WTC11 (cell line): ENCODE measurements at regions not wholly inside any gene's neighbourhood (a gene's known extent, or its start where the extent isn't known, plus 50 kb on each side); places are given as distances from the start of the nearest gene placed in this dataset.
"Not testable (repeated sequence)": the region's sequence is repeated elsewhere in the genome, so short reads cannot be mapped to it uniquely, and the experiment has no call there.

Experiments
- RELA ChIP-seq: sonication (generic); formaldehyde crosslinking; IDR thresholded peaks from 2 replicates; pipeline ENCODE4 v1.8.1; 2022; ENCODE audit warnings: missing genetic modification reagents, mild to moderate bottlenecking, borderline replicate concordance
- TCF7 ChIP-seq: sonication (generic); formaldehyde crosslinking; IDR thresholded peaks from 2 replicates; pipeline ENCODE4 v1.8.0; 2022; ENCODE audit warnings: mild to moderate bottlenecking, low read depth, missing genetic modification reagents, moderate library complexity
- ZNF263 ChIP-seq: sonication (generic); formaldehyde crosslinking; IDR thresholded peaks from 2 replicates; pipeline ENCODE4 v1.8.1; 2022; ENCODE audit warnings: low read depth, mild to moderate bottlenecking, moderate library complexity, missing genetic modification reagents
- TF ChIP-seq, protein P1 (sequence below): fragments of 200-600 bp; IDR thresholded peaks from 2 replicates; pipeline ENCODE4 v1.8.0; 2022; ENCODE audit warnings: antibody characterized with exemption
- TF ChIP-seq, protein P2 (sequence below): sonication (generic); formaldehyde crosslinking; IDR thresholded peaks from 2 replicates; pipeline ENCODE4 v1.8.0; 2022; ENCODE audit warnings: mild to moderate bottlenecking, missing genetic modification reagents
- TF ChIP-seq, protein P3 (sequence below): sonication (generic); formaldehyde crosslinking; IDR thresholded peaks from 2 replicates; pipeline ENCODE4 v1.8.1; 2022; ENCODE audit warnings: mild to moderate bottlenecking, missing genetic modification reagents, moderate library complexity, borderline replicate concordance

DNA sequence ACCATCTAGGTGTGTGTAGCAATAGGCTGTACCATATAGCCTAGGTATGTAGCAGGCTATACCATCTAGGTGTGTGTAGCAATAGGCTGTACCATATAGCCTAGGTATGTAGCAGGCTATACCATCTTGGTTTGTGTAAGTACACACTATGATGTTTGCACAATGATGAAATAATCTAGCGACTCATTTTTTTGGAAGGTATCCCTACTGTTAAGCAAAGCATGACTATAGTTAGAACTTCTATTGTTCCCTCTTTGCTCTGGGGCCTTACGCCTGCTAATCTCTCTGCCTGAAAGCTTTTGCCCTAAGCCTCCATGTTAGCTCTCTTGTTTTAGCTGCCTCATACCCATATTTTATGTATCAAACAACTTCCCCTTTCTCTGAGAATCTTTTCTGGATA lies 563.3 kb downstream of the PIK3C3 start:
- TF ChIP-seq, protein P1, sequence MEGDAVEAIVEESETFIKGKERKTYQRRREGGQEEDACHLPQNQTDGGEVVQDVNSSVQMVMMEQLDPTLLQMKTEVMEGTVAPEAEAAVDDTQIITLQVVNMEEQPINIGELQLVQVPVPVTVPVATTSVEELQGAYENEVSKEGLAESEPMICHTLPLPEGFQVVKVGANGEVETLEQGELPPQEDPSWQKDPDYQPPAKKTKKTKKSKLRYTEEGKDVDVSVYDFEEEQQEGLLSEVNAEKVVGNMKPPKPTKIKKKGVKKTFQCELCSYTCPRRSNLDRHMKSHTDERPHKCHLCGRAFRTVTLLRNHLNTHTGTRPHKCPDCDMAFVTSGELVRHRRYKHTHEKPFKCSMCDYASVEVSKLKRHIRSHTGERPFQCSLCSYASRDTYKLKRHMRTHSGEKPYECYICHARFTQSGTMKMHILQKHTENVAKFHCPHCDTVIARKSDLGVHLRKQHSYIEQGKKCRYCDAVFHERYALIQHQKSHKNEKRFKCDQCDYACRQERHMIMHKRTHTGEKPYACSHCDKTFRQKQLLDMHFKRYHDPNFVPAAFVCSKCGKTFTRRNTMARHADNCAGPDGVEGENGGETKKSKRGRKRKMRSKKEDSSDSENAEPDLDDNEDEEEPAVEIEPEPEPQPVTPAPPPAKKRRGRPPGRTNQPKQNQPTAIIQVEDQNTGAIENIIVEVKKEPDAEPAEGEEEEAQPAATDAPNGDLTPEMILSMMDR, result not testable (repeated sequence)
- not testable (repeated sequence) for TF ChIP-seq ZNF263; TCF7 (CRISPR knock-in tag); RELA (CRISPR knock-in tag)
- TF ChIP-seq, protein P2, sequence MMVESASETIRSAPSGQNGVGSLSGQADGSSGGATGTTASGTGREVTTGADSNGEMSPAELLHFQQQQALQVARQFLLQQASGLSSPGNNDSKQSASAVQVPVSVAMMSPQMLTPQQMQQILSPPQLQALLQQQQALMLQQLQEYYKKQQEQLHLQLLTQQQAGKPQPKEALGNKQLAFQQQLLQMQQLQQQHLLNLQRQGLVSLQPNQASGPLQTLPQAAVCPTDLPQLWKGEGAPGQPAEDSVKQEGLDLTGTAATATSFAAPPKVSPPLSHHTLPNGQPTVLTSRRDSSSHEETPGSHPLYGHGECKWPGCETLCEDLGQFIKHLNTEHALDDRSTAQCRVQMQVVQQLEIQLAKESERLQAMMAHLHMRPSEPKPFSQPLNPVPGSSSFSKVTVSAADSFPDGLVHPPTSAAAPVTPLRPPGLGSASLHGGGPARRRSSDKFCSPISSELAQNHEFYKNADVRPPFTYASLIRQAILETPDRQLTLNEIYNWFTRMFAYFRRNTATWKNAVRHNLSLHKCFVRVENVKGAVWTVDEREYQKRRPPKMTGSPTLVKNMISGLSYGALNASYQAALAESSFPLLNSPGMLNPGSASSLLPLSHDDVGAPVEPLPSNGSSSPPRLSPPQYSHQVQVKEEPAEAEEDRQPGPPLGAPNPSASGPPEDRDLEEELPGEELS (CRISPR knock-in tag), result not testable (repeated sequence)
- TF ChIP-seq, protein P3, sequence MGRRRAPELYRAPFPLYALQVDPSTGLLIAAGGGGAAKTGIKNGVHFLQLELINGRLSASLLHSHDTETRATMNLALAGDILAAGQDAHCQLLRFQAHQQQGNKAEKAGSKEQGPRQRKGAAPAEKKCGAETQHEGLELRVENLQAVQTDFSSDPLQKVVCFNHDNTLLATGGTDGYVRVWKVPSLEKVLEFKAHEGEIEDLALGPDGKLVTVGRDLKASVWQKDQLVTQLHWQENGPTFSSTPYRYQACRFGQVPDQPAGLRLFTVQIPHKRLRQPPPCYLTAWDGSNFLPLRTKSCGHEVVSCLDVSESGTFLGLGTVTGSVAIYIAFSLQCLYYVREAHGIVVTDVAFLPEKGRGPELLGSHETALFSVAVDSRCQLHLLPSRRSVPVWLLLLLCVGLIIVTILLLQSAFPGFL (CRISPR knock-in tag), result not testable (repeated sequence)
